DMS 273 (cell line): ENCODE measurements at regions not wholly inside any gene's neighbourhood (a gene's known extent, or its start where the extent isn't known, plus 50 kb on each side); places are given as distances from the start of the nearest gene placed in this dataset.
A peak's percentile ranks its signal among the peaks of the same experiment; 100 is the strongest.
"Not testable (repeated sequence)": the region's sequence is repeated elsewhere in the genome, so short reads cannot be mapped to it uniquely, and the experiment has no call there.

ENCODE experiments used
- DNase-seq: peaks from one replicate; lab custom pipeline; 2025; ENCODE audit not compliant: unreplicated experiment; lab: John Stamatoyannopoulos, UW

DNA sequence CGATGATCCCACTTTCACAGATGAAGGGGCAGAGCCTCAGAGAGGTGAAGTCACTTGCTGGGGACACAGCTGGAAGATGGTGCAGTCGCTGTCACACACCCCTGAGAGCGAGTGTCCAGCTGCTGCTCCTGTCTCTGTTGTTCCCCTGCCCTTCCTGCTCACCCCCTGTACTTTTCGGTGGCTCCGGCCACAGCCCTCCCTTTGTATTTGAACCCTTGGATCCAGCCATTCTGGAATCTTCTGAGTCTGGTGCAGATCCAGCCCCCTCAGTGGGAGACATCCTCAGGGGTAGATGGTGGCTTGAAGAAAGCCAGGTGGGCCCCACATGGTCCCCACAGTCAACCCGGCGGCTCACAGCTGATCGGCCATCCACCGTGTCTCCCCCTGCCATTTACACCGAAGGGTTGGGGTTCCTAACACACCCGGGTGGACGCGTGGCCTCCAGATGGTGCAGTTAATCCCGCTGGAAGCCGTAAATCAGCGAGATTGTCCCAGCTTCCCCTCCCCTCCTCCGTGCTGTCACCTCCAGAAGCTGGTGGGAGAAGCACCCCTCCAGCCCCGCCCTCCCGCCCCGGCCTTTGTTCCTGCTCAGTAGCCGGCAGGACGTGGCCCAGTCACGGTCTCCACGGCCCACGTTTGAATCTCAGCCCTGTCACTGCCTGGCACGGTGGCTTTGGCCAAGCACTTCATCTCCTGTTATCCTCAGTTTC is 204.8 kb downstream of the C9orf50 start:
- DNase-seq: peak; percentile 69

DNA sequence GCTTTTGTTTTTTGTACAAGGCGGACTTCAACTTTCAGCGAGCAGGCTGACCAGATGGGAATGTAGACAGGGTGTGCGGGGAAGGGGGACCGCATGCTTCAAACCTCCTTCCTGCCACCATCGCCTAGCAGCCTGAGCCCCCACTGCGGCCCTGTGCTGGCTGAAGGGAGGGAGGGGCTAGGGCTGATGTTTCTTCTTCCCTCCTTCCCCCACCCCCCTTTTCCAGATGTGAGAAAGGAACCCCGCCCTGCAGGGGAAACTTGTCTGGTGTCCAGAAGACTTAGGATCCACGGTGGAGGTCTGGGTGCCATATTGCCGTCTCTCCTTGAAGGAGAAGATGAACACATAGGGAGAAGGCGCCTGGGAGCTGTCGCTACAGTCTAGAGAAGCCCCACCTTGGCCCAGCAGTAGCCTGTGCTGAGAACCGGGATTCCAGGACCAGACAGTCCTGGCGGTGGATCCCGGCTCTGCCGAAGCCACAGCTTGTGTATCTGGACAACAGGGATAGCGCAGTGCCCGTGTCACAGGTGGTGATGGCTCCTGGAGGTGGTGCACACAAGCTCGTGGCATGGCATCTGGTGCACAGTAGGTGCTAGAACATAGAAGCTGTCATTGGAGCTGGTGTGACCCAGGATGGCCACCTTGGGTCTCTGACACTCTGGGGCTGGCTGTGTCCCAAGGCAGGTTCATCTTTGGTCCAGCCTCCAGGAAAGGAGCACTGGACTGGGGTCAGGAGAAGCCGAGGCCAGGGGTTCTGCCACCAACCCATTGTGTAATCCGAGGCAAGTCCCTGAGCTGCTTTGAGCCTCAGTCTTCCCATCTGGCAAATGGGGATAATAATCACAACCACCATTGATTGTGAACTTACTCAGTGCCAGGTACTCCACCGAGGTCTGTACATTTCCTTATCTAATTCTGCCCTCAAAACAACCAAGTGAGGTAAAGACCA is 205.6 kb downstream of the C9orf50 start:
- DNase-seq: peak; percentile 49

DNA sequence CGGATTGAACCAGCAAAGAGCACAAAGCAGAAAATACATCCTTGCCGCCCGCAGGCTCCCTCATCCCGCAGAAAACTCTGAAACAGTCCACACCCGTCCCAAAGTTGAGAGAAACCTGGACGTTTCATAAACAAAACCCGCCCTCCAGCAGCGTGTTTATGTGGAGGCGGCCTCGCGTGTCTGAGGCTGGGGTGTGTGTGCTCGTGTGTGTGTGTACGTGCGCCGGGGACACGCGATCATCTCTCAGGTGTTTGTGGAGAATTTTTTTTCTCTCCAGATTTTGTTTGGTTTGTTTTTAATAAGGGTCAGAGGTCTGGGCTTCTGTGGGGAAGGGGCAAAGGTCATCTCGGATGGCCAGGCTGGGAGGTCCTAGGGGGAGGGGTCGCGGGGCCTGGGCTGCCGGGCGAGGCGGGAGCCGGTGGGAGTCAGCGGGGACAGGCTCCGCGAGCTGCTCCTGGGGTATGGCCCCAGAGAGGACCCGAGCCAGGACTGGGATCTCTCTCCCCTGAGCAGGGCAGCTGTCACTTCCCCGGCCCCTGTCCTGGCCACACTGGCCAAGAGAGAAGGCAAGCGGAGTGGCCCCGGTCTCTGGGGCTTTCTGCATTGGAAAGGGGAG is 206.4 kb downstream of the C9orf50 start:
- peak; percentile 52 for DNase-seq

DNA sequence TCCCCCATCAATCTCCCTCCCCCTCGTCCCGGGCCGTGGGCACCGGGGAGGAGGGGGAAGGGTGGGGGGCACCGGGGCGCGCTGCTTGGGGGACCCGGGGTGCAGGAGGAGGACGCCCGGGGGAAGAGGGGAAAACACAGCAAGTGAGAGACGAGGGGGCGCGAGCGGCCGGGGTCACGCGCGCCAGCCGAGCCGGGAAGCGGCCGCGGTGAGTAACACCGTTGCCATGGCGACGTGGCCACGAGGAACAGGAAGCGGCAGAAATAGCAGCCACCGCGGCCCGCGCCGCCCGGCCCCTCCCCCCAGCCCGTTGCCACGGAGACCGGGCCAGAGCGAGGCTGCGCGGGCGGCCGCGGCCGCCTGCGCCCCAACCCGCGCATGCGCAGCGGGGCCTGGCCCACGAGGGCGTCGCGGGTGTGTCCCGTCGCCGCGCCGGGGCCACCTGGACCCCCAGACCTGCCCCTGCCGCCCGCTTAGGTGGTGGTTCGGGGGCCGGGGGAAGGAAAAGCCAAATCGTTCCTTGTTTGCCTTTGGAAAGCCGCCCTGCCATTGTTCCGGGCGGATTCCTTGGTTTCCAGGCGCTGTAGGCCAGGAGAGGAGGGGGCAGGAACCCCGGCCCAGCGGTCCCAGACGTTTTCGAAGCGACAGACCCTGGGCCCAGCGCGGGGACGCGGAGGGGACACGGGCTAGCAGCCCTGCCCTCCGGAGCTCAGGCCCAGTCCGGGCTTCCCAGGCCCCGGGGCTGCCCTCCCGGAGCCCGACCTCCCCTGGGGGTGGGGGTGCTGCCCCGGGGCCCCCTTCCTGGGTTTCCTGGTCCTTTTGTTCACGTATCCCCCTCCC is 207.1 kb downstream of the C9orf50 start:
- DNase-seq: peak; percentile 98

DNA sequence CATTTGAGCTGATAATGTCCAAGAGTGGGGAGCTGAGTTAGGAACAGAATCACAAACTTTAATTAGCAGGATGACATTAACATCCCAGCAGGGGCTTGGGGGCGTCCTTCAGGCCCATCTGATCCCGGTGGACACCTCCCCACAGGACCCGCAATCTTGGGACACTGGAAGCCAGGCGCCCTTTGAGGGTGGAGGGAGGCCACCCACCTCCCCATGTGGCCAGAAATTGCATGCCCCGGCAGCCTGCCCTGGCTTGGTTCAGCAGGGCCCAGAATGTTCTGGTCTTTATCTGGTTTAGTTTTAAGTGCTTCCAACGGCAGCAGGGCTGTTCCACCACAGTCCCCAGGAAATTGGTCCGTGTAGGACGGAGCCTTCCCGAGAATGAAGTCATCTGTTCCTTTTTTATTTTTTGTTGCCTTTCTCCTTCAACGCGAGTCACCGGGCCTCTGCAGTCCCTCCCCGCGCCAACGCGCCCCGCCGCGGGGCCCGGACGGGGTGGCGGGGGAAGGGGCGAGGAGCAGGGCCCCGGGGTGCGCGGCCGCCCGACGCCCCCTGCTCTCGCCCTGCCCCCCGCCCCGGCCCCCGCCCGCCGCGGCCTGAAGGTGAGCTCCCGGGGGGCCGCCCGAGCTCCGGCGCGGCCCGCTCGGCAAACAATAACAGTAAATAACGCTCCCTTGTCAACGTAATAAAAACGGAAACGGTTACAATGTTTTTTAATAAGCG is 207.9 kb downstream of the C9orf50 start:
- DNase-seq: peak; percentile 71

DNA sequence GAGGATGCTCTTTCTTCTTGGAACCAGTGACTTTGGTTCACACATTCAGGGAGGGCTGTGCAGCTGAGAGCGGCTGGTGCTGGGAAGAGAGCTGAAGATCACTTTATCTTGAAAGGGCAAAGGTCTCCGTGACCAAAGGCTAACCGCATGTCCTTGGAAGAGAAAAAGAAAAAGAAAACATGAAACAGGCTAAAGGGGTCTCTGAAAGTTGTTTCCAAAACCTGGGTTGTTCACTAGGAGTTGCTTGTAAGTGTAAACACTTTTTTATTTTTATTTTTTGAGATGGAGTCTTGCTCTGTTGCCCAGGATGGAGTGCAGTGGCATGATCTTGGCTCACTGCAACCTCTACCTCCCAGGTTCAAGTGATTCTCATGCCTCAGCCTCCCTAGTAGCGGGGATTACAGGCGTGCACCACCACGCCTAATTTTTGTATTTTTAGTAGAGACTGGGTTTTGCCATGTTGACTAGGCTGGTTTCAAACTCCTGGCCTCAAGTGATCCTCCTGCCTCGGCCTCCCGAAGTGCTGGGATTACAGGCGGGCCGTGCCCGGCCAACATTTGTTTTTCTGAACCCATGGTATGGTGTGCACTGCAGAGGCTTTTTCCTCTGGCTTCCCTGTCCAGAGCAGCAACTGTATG is 208.6 kb downstream of the C9orf50 start:
- not testable (repeated sequence) for DNase-seq

DNA sequence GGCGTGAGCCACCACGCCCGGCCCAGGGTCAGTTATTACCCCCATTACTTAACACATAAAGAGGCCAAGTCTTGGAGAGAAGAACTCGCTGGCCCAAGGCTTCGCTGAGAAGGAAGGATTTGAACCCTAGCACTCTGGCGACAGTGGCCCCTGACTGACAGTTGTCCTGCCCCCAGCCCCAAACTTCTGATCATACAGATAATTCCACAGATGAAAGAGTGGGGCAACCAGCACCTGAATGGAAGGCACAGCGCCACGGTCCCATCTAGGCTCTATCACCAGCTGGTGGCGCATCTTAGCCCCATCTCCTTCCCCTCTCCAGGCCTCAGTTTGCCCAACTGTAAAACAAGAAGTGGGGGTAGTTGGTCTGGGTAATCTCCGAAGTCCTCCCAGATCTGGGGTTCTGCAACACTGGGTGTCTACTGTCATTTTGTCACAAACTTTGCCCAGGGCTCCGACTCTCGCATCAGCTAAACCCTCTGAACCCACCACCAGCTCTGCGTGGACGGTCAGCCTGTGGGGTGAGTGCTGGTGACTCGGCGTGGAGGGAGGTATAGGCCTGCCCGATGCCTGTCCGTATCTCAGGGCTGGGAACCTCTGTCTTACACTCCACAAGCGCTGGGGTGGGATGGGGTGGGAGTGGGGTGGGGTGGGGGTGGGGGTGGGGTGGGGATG is 209.3 kb downstream of the C9orf50 start:
- no peak for DNase-seq

DNA sequence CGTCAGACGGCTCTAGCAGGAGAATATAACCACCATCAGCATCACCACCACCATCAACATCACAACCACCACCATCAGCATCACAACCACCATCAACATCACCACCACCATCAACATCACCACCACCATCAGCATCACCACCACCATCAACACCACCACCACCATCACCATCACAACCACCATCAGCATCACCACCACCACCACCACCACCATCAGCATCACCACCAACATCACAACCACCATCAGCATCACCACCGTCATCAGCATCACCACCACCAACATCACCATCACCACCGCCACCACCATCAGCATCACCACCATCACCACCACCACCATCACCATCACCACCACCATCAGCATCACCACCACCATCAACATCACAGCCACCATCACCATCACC is 210.7 kb downstream of the C9orf50 start:
- DNase-seq: no peak

DNA sequence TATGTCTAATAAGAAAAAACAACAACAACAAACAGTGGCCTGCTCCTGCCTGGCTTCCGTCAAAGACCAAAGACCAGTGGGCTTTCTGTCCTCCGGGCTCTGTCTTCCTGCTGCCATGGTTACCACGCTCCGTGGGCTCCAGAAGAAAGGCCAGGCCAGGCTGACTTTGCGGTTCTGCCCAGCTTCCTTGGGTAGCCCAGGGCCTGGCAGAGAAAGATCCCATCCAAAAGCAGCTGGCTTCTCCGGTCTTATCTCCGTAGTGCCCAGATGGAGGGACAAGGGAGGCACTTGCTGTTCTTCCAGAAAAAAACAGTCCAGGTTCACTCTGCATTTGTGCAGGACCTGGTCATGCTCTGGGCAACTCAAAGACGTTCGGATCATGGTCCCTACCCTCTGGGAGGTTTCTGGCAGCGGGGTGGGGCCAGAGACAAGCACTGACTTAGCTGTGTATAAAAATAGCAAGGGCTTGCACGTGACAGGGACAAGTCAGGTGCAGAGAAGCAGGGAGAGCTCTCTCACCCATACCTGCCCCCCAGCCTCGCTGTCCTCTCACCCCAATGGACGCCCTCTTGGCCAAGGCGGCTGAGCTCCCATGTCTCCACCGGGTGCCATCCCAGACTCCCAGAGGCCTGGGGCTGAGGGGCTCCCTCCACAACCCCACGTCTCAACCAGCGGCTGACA is 212.2 kb downstream of the C9orf50 start:
- DNase-seq: peak; percentile 27

DNA sequence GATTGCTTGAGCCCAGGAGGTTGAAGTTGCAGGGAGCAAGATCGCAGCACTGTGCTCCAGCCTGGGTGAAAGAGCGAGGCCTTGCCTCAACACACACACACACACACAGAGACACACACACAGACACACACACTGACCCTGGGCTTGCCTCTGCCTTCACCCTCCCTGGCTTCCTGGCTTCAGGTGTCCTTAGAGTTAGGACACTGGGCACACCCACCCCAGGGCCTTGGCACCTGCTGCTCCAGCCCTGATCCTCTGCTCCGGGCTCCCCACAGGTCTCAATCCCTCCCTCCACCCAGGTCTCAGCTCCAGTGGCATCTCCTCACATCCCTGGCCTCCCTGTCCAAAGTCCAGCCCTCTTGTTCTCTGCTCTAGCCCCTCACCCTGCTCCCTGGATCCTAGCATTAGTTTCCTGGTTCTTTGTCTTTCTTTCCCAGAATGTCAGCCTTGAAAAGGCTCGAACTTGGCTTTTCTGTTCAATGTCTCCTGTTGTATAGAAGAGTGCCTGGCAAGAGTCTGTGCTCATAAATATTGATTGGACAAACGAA is 212.9 kb downstream of the C9orf50 start:
- DNase-seq: no peak

DNA sequence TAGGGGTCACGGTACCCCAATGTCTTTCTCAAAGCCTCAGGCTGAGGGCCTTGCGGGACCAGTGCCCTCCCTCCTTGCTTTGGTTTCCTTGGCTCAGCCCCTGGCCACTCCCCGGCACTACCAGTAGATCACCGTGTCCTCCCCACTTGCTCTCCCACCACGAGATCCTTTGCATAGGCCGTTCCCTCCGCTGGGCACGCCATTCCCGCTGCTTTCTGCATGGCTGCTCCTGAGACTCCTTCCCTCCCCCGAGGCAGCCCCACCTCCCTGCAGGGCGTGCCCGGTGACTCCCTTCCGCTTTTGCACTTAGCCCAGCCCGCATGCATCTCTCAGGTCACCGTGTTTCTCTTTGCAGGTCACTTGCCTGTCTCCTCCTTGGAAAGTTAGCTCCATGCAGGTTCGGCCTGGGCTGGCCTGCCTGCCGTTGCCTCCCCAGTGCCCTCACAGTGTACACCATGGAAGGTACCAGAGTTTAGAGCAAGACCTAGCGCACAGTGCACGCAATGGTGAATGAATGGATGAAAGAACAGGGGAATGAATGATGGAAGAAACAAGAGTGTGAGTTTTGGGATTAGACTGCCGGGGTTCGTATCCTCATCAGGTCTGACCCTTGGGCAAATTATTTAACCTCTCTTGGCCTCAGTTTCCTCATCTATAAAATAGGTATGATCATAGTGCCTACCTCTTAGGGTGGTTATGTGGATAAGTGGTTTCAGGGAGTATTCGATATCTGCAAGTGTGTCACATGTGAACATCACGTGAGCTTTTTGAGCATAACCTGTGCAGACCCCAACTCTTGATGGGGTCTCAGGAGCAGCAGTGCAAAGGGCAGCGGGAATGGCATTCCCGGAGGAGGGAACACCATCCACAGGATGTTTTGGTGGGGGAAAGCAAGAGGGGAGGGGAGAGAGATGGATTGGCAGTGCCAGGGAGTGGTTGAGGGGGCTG is 214.3 kb downstream of the C9orf50 start:
- no peak for DNase-seq

DNA sequence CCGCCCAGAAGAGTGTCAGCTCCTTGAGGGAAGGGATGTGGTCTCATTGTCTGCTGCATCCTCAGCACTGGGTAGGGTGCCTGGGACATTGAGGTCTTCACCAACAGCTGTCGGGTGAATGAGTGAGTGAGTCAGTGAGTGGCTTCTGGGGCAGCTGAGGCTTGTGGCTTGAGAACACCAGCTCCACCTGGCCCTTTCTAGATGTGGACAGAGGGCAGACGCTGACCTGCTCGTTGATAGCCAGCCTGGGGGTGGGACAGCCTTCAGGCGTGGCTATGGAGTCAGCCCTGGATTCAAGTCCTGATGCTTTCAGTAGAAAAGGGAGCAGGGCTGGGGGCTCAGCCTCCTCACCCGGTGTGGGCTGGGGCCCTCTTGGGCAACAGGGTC is 215.1 kb downstream of the C9orf50 start:
- DNase-seq: no peak

DNA sequence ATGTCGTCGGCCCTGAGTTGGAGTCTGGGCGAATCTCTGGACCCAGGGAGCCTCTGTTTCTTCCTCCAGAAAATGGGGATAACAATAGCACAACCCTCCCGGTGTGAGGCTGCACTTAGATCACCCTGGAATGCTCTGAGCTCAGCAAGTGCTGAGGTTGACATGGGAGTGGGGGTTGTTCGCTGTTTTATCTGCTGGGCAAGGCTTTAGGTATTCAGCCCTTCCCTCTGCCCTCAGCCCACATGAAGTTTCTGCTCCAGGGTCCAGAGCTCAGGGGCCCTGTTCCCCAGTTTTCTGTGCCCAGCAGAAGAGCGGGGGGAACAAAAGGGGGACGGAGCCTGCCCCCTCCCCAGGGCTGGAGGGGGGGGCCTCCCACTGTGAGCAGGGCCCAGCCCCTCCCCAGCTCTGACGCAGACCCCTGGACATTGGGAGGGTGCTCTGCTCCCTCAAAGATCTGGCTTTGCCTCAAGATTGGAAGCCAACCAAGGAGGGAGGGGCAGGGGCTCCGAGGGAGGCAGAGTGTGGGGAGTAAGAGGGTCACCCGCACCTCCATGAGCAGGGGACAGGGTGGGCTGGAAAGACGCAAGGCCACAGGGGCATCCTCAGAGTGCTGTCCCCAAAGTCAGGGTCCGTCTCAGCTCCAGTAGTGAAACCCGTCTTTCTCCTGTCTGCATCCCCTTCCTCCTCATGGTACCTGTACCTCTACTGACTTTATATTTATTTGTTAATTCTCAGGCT is 215.6 kb downstream of the C9orf50 start:
- DNase-seq: no peak

DNA sequence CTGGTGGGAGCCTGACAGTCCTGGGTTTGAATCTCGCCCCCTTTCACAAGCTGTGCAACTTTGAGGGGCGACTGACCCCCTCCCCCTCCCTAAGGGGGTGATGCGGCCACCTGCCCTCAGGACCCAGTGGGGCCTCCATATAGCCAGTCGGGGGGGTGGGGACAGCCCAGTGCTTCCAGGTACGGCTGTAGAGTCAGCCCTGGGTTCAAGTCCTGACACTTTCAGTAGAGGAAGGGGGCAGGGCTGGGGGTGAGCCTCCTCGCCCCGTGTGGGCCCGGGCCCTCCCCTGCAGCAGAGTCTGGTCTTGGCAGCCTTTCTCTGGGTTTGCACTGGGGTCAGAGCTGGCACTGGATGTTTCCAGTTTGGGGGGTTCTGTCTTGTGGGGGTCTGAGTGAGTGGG is 216.3 kb downstream of the C9orf50 start:
- DNase-seq: no peak

DNA sequence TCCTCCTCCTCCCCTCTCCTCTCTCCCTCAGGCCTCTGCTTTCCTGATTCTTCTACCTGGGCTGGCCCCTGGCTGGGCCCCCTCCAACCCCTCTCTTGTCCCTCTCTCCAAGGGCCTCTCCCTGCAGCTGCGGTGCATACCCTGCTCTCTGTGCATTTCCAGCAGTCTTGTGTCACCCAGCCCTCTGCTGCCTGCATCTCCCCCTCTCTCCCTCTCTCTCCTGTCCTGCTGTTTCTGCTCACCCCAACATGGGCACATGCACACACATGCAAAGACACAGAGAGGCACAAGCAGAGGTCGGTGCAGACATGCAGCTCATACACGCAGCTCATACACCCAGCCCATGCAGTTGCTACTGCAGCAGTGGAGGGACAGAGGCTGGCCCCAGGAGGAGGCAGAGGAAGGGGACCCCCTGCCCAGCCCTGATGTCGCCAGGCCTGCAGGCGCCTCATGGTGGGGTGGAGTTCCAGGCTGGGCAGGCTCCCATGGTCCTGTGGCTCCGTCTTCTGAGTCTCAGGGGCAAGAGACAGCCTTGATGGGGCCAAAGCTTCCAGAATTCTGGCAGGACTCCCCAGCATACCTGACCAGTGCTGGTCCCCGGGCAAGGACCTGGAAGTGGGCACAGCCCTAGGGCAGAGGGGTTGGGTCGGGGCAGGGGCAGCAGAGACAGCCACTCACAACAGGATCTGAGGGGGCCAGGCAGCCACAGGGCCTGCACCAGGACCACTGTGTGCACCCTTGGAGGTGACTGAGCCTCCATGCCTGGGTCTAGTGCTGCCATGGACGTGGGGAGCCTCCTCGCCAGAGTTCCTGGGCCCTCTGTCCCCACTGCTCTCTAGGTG is 216.9 kb downstream of the C9orf50 start:
- DNase-seq: no peak
